ENCODE measurements at regions not wholly inside any gene's neighbourhood (a gene's known extent, or its start where the extent isn't known, plus 50 kb on each side); places are given as distances from the start of the nearest gene placed in this dataset.

DNA sequence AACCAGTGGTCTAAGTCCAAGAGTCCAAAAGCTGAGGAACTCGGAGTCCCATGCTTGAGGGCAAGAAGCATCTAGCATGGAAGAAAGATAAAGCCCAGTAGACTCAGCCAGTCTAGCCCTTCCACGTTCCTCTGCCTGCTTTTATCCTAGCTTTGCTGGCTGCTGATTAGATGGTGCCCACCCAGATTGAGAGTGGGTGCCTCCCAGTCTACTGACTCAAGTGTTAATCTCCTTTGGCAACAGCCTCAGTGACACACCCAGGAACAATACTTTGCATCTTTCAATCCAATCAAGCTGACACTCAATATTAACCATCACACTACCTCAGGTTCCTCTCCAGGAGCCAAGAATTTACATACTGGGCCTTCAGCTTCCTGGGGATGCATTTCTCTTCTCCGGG is 476.1 kb downstream of the FUT8 start:
- CTCF ChIA-PET: no interaction called here
- 11% methylated on average over 3 of the region's 3 CpGs for WGBS (ENCODE audit: insufficient coverage, insufficient replicate concordance, low lambda C conversion rate, missing lambda C conversion rate)

More for the DNA sequence above, 476.1 kb downstream of the FUT8 start:
- no TSS peak for BruUV-seq (replicated peaks)
- in situ Hi-C loops (cut with MboI): no loop called here
- no peak overlapping the region for H3K27ac ChIP-seq (ENCODE audit: control insufficient read depth, insufficient read depth)
- H2AFZ ChIP-seq (ENCODE audit: control insufficient read depth, low read depth, low read length): no peak overlapping the region
- no peaks in the 10 kb centered on the region for H3K4me1 ChIP-seq (ENCODE audit: control insufficient read depth, insufficient read depth, low read length)
- FAIRE-seq (no peak), ATAC-seq (no peak), DNase-seq (ENCODE audit: low read depth, low spot score) (no peak)
- H3K27me3 ChIP-seq (replicated peaks in 1 of 2; ENCODE audit: control insufficient read depth in 2 of 2, insufficient read depth in 2 of 2, low read length in 1 of 2): peaks cover 0 to 1% of the 10 kb centered on the region in 2 experiments; a peak in 1 of 4 replicates
- H3K4me2 ChIP-seq (ENCODE audit: control insufficient read depth, insufficient read depth): no peak overlapping the region
- no peaks in the 10 kb centered on the region for H3K79me2 ChIP-seq (ENCODE audit: control insufficient read depth, insufficient read depth, low read length)
- TF ChIP-seq SUZ12 (IDR thresholded peaks at IDR 0.05; ENCODE audit: unreplicated experiment) (no peak), DPF2 (IDR thresholded peaks at IDR 0.05) (no peak), ZNF622 (IDR thresholded peaks at IDR 0.05) (no peak), TCF3 (IDR thresholded peaks at IDR 0.05; ENCODE audit: borderline replicate concordance, insufficient read depth, low read depth, low read length) (no peak), WRNIP1 (IDR thresholded peaks at IDR 0.05; ENCODE audit: borderline replicate concordance, low read depth, low read length) (no peak), TBL1XR1 (IDR thresholded peaks at IDR 0.05; ENCODE audit: low read depth, low read length) (no peak), EED (IDR thresholded peaks at IDR 0.05; ENCODE audit: low read depth) (no peak), RUNX3 (IDR thresholded peaks at IDR 0.05; ENCODE audit: low read length) (no peak), ZSCAN29 (IDR thresholded peaks at IDR 0.05) (no peak), GATAD2B (conservative IDR thresholded peaks at IDR 0.05; ENCODE audit: low read depth) (no peak), CUX1 (IDR thresholded peaks at IDR 0.05; ENCODE audit: insufficient replicate concordance, low read depth, low read length) (no peak)
- TF ChIP-seq, protein P1, sequence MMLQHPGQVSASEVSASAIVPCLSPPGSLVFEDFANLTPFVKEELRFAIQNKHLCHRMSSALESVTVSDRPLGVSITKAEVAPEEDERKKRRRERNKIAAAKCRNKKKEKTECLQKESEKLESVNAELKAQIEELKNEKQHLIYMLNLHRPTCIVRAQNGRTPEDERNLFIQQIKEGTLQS (IDR thresholded peaks at IDR 0.05; ENCODE audit: borderline replicate concordance, extremely low read depth, low read depth, low read length): no peak
- ChIA-PET RAD21 (ENCODE audit: unreplicated experiment) (no interaction called here), SMC1A (ENCODE audit: uncharacterized antibody, unreplicated experiment) (no interaction called here), POLR2A (no interaction called here)
- intact Hi-C loops (cut with micrococcal nuclease; ENCODE audit: unreplicated experiment): no loop called here
- H3K9me3 ChIP-seq (replicated peaks; ENCODE audit: control insufficient read depth, insufficient read depth, low read length): no peaks in the 10 kb centered on the region
- H4K20me1 ChIP-seq (ENCODE audit: control insufficient read depth, insufficient read depth): no peaks in the 10 kb centered on the region
- no peak overlapping the region for H3K4me3 ChIP-seq
- H3K9ac ChIP-seq (ENCODE audit: control insufficient read depth, insufficient read depth, low read length): no peak overlapping the region
- H3K36me3 ChIP-seq (ENCODE audit: control insufficient read depth in 2 of 2, insufficient read depth in 2 of 2, low read length in 1 of 2): no peaks in the 10 kb centered on the region

Measured in GM12878 (cell line).